IMR-90 (cell line): ENCODE measurements at regions not wholly inside any gene's neighbourhood (a gene's known extent, or its start where the extent isn't known, plus 50 kb on each side); places are given as distances from the start of the nearest gene placed in this dataset.

Source experiments
- ATAC-seq: fragments of 200-7000 bp; cut with Tn5 transposase; 2 replicates; pipeline ENCODE4 v1.9.1; 2020; ENCODE audit warnings: low read depth, mild to moderate bottlenecking, moderate library complexity
- BruUV-seq: library from RNA; stranded (reverse); fragments of 400-500 nt; replicated peaks from 2 replicates; lab custom pipeline; 2021; lab: Mats Ljungman, UMichigan
- CTCF ChIA-PET: fragments of 300-600 bp; formaldehyde crosslinking; extraction: SDS; loops from one replicate; lab custom pipeline; 2021; ENCODE audit warnings: antibody characterized with exemption; lab: Yijun Ruan, JAX
- POLR2A ChIA-PET: fragments of 300-600 bp; sonication (Branson Sonifier 250); formaldehyde crosslinking; loops from one replicate; lab custom pipeline; 2022; ENCODE audit warnings: antibody characterized with exemption; ENCODE audit not compliant: unreplicated experiment; lab: Charles Lee
- DNase-seq: peaks from one replicate; pipeline ENCODE4 v3.0.0; 2013
- H2AFZ ChIP-seq: replicated peaks from 2 replicates; pipeline ENCODE3; 2013; ENCODE audit warnings: low read length, mild to moderate bottlenecking; ENCODE audit not compliant: poor library complexity
- H2AK5ac ChIP-seq: 2 replicates; pipeline ENCODE4 v1.6.1; 2013; ENCODE audit warnings: low read depth, low read length, inconsistent platforms
- H2AK9ac ChIP-seq: replicated peaks from 2 replicates; pipeline ENCODE3; 2013; ENCODE audit warnings: mild to moderate bottlenecking, low read depth, low read length, moderate library complexity; ENCODE audit not compliant: poor library complexity
- H2BK120ac ChIP-seq: 2 replicates; pipeline ENCODE4 v1.6.1; 2013; ENCODE audit warnings: low read depth, low read length, inconsistent platforms
- H2BK15ac ChIP-seq: 3 replicates; pipeline ENCODE4 v1.6.1; 2013; ENCODE audit warnings: low read depth, low read length, inconsistent platforms
- H2BK20ac ChIP-seq: 2 replicates; pipeline ENCODE4 v1.6.1; 2013; ENCODE audit warnings: low read depth, mild to moderate bottlenecking, inconsistent platforms, low read length, moderate library complexity
- H2BK5ac ChIP-seq: 2 replicates; pipeline ENCODE4 v1.6.1; 2013; ENCODE audit warnings: mild to moderate bottlenecking, low read depth, low read length, inconsistent platforms; ENCODE audit not compliant: poor library complexity, severe bottlenecking
- H3K14ac ChIP-seq: replicated peaks from 2 replicates; pipeline ENCODE4 v1.6.1; 2013; ENCODE audit warnings: low read depth, low read length, inconsistent platforms
- H3K18ac ChIP-seq: 2 replicates; pipeline ENCODE4 v1.6.1; 2013; ENCODE audit warnings: low read depth, low read length, control low read depth
- H3K23ac ChIP-seq: 2 replicates; pipeline ENCODE4 v1.6.1; 2013; ENCODE audit warnings: low read depth, low read length, inconsistent platforms
- H3K27ac ChIP-seq: 2 replicates; pipeline ENCODE4 v1.5.1; 2013; ENCODE audit warnings: mild to moderate bottlenecking, control low read depth, low read length; ENCODE audit not compliant: insufficient read depth
- H3K27me3 ChIP-seq: 2 replicates; pipeline ENCODE4 v1.6.1; 2013; ENCODE audit warnings: low read length; ENCODE audit not compliant: control insufficient read depth, insufficient read depth
- H3K36me3 ChIP-seq: 2 replicates; pipeline ENCODE4 v1.6.1; 2013; ENCODE audit warnings: low read length, mixed read lengths; ENCODE audit not compliant: control insufficient read depth, insufficient read depth
- H3K4ac ChIP-seq: 2 replicates; pipeline ENCODE4 v1.6.1; 2013; ENCODE audit warnings: low read depth, low read length, inconsistent platforms
- H3K4me1 ChIP-seq: 2 replicates; pipeline ENCODE4 v1.6.1; 2013; ENCODE audit warnings: low read length, mixed read lengths; ENCODE audit not compliant: control insufficient read depth, insufficient read depth
- H3K4me2 ChIP-seq: 2 replicates; pipeline ENCODE4 v1.6.1; 2013; ENCODE audit warnings: low read depth, mild to moderate bottlenecking, control low read depth, low read length, moderate library complexity
- H3K4me3 ChIP-seq: 2 replicates; pipeline ENCODE4 v1.5.1; 2013; ENCODE audit warnings: low read depth, mild to moderate bottlenecking, control low read depth, low read length, moderate library complexity; ENCODE audit not compliant: insufficient read depth
- H3K56ac ChIP-seq: 2 replicates; pipeline ENCODE4 v1.6.1; 2013; ENCODE audit warnings: low read length, inconsistent platforms; ENCODE audit not compliant: insufficient read depth; ENCODE audit errors: extremely low read depth
- H3K79me1 ChIP-seq, 2 experiments: 2 replicates each; pipeline ENCODE4 v1.6.1; 2013; ENCODE audit warnings: low read length in 2 of 2, inconsistent platforms in 1 of 2, low read depth in 1 of 2
- H3K9ac ChIP-seq: 2 replicates; pipeline ENCODE4 v1.6.1; 2013; ENCODE audit warnings: low read depth, low read length, control low read depth
- H3K9me1 ChIP-seq: 2 replicates; pipeline ENCODE4 v1.6.1; 2013; ENCODE audit warnings: low read length, inconsistent platforms; ENCODE audit not compliant: insufficient read depth
- H3K9me3 ChIP-seq: 2 replicates; pipeline ENCODE4 v1.6.1; 2013; ENCODE audit warnings: low read length; ENCODE audit not compliant: control insufficient read depth, insufficient read depth
- H4K20me1 ChIP-seq: 2 replicates; pipeline ENCODE4 v1.6.1; 2013; ENCODE audit warnings: low read length, inconsistent platforms; ENCODE audit not compliant: insufficient read depth
- H4K5ac ChIP-seq: 2 replicates; pipeline ENCODE4 v1.6.1; 2013; ENCODE audit warnings: mild to moderate bottlenecking, low read depth, low read length, control low read depth
- H4K8ac ChIP-seq, 2 experiments: 2 replicates each; pipeline ENCODE4 v1.6.1; 2013; ENCODE audit warnings: low read depth in 2 of 2, low read length in 2 of 2, control low read depth in 1 of 2, inconsistent platforms in 1 of 2
- H4K91ac ChIP-seq: 2 replicates; pipeline ENCODE4 v1.6.1; 2013; ENCODE audit warnings: low read depth, low read length, inconsistent platforms; ENCODE audit not compliant: insufficient read depth
- BHLHE40 ChIP-seq: fragments of 150-350 bp; IDR thresholded peaks from 2 replicates; pipeline ENCODE4 v1.6.1; 2016; ENCODE audit warnings: mild to moderate bottlenecking, low read depth, low read length
- CHD1 ChIP-seq: IDR thresholded peaks from 2 replicates; pipeline ENCODE4 v1.6.1; 2012; ENCODE audit warnings: low read depth, low read length, improper control_type of control experiment
- FOS ChIP-seq: fragments of 150-350 bp; IDR thresholded peaks from 2 replicates; pipeline ENCODE4 v1.6.1; 2016; ENCODE audit warnings: low read depth, low read length
- MAZ ChIP-seq: IDR thresholded peaks from 2 replicates; pipeline ENCODE4 v1.6.1; 2012; ENCODE audit warnings: low read depth, mild to moderate bottlenecking, low read length, improper control_type of control experiment, moderate library complexity, borderline replicate concordance
- RFX5 ChIP-seq: IDR thresholded peaks from 2 replicates; pipeline ENCODE4 v1.8.0; 2012; ENCODE audit warnings: low read depth, mild to moderate bottlenecking, low read length, moderate library complexity
- dilution Hi-C: fragments of 300-500 bp; cut with HindIII; formaldehyde crosslinking; loops from one replicate; pipeline ENCODE4 v1.14.3; 2018; ENCODE audit warnings: low sequenced_read_pairs; ENCODE audit not compliant: unreplicated experiment
- in situ Hi-C: fragments of 300-500 bp; cut with MboI; formaldehyde crosslinking; loops from 3 replicates; pipeline ENCODE4 v1.14.3; 2019; ENCODE audit warnings: low sequenced_read_pairs, inconsistent platforms, mixed read lengths
- intact Hi-C: fragments of 100-400 bp; cut with micrococcal nuclease; formaldehyde crosslinking; loops from 2 replicates; pipeline ENCODE4 v1.10.0; 2022

GRCh38 chr6:14969126-14969525 lies 276.7 kb upstream of the JARID2 start:
- Histone ChIP-seq H2BK20ac (no peak overlapping the region), H3K14ac (no peak overlapping the region), H3K9me3 (no peaks in the 10 kb centered on the region; the same call in 1 of the 2 replicates), H3K18ac (no peak overlapping the region), H3K56ac (no peak overlapping the region), H3K27ac (no peak overlapping the region), H3K4me3 (no peak overlapping the region), H3K4me1 (peaks cover 5% of the 10 kb centered on the region), H3K79me1 (no peaks in the 10 kb centered on the region), H3K23ac (no peak overlapping the region), H2BK15ac (no peak overlapping the region), H4K5ac (no peak overlapping the region), H4K20me1 (no peaks in the 10 kb centered on the region), H3K36me3 (no peaks in the 10 kb centered on the region), H4K91ac (no peak overlapping the region), H2AK9ac (no peak overlapping the region), H3K4me2 (no peak overlapping the region), H3K4ac (no peak overlapping the region), H3K27me3 (no peaks in the 10 kb centered on the region), H2BK5ac (no peak overlapping the region), H2AK5ac (no peak overlapping the region), H3K9ac (no peak overlapping the region), H3K9me1 (peaks cover 3% of the 10 kb centered on the region; the same call in 1 of the 2 replicates), H4K8ac (no peak overlapping the region), H2BK120ac (no peak overlapping the region), H2AFZ (no peak overlapping the region)
- ATAC-seq, result no peak
- in situ Hi-C loops, result no loop called here
- dilution Hi-C loops, result no loop called here
- intact Hi-C loops, result no loop called here
- BruUV-seq, result no TSS peak
- TF ChIP-seq CHD1 (no peak), FOS (no peak), MAZ (no peak), BHLHE40 (no peak), RFX5 (no peak)
- ChIA-PET CTCF (interaction anchor here (0.8 kb wide), 1 partner anchor 53 kb away, joined by 3 read pairs; no protein-coding TSS in a partner anchor), POLR2A (no interaction called here)
- DNase-seq, result no peak
